K562 (cell line): ENCODE measurements at regions not wholly inside any gene's neighbourhood (a gene's known extent, or its start where the extent isn't known, plus 50 kb on each side); places are given as distances from the start of the nearest gene placed in this dataset.

Source experiments
- ATAC-seq: fragments of 200-7000 bp; cut with Tn5 transposase; 3 replicates; pipeline ENCODE4 v1.9.1; 2020; ENCODE audit warnings: moderate library complexity
- BruUV-seq: library from RNA; stranded (reverse); fragments of 400-500 nt; replicated peaks from 2 replicates; lab custom pipeline; 2021; lab: Mats Ljungman, UMichigan
- CTCF ChIA-PET: fragments of 300-600 bp; formaldehyde crosslinking; extraction: SDS; loops from one replicate; lab custom pipeline; 2021; ENCODE audit warnings: low intra/inter-chr PET ratio; lab: Yijun Ruan, JAX
- POLR2A ChIA-PET: fragments of 300-600, 350-650 bp; sonication (Branson Sonifier 250); formaldehyde crosslinking; extraction: SDS; loops from one replicate; lab custom pipeline; 2021; ENCODE audit warnings: antibody characterized with exemption, inconsistent platforms; lab: Yijun Ruan, JAX
- DNase-seq, 4 experiments: peaks; one replicate each; pipeline versions ENCODE4 v3.0.0 to v3.0.0-alpha.2; 2011 to 2018; ENCODE audit warnings: low spot score in 3 of 4, mixed read lengths in 3 of 4; ENCODE audit errors: extremely low read depth in 1 of 4
- FAIRE-seq: peaks from 2 replicates; lab custom pipeline; 2011; peaks lifted over from hg19 to GRCh38; lab: Jason Lieb, UNC
- H2AFZ ChIP-seq: 2 replicates; pipeline ENCODE4 v1.6.0; 2011; ENCODE audit warnings: low read depth, low read length, control low read depth, inconsistent platforms
- H3K27ac ChIP-seq: fragments of 200-600 bp; 3 replicates; pipeline ENCODE4 v1.8.0; 2011; ENCODE audit warnings: low read depth, mild to moderate bottlenecking, control low read depth, inconsistent platforms, low read length, moderate library complexity, mixed read lengths; ENCODE audit errors: extremely low read depth
- H3K27me3 ChIP-seq, 2 experiments: fragments of 300-600 bp in 1 of 2; 2 replicates in 1 of 2; 3 replicates in 1 of 2; pipeline versions ENCODE4 v1.6.0 to v1.8.0; 2011; ENCODE audit warnings: inconsistent platforms in 2 of 2, low read length in 2 of 2, mild to moderate bottlenecking in 1 of 2, mixed read lengths in 1 of 2, moderate library complexity in 1 of 2; ENCODE audit not compliant: control insufficient read depth in 2 of 2, insufficient read depth in 2 of 2
- H3K36me3 ChIP-seq: fragments of 300-600 bp; 3 replicates; pipeline ENCODE4 v1.8.0; 2011; ENCODE audit warnings: mild to moderate bottlenecking, low read length, inconsistent platforms; ENCODE audit not compliant: control insufficient read depth, insufficient read depth
- H3K4me1 ChIP-seq, 2 experiments: fragments of 200-600 bp in 1 of 2; replicated peaks in 1 of 2; 2 replicates in 1 of 2; 3 replicates in 1 of 2; pipeline versions ENCODE4 v1.5.1 to v1.8.0; 2011; ENCODE audit warnings: inconsistent platforms in 2 of 2, low read length in 2 of 2, mild to moderate bottlenecking in 1 of 2, mixed read lengths in 1 of 2, moderate library complexity in 1 of 2; ENCODE audit not compliant: control insufficient read depth in 2 of 2, insufficient read depth in 2 of 2
- H3K4me2 ChIP-seq: 2 replicates; pipeline ENCODE4 v1.6.1; 2011; ENCODE audit warnings: low read length, control low read depth, inconsistent platforms, mixed read lengths; ENCODE audit not compliant: insufficient read depth
- H3K4me3 ChIP-seq: fragments of 200-600 bp; sonication (generic), shearing (Covaris generic); 2 replicates; pipeline ENCODE4 v1.5.1; 2016; ENCODE audit warnings: control low read depth, inconsistent platforms
- H3K79me2 ChIP-seq: fragments of 200-600 bp; 3 replicates; pipeline ENCODE4 v1.8.0; 2011; ENCODE audit warnings: low read length, inconsistent platforms; ENCODE audit not compliant: control insufficient read depth, insufficient read depth
- H3K9ac ChIP-seq, 2 experiments: 2 replicates each; pipeline versions ENCODE4 v1.6.0 to v1.6.1; 2011; ENCODE audit warnings: low read depth in 2 of 2, low read length in 2 of 2, control low read depth in 1 of 2, inconsistent platforms in 1 of 2, mild to moderate bottlenecking in 1 of 2, mixed read lengths in 1 of 2; ENCODE audit not compliant: insufficient read depth in 1 of 2
- H3K9me1 ChIP-seq: one replicate; pipeline ENCODE4 v1.6.0; 2011; ENCODE audit warnings: inconsistent platforms, mild to moderate bottlenecking, low read length, moderate library complexity; ENCODE audit not compliant: control insufficient read depth, insufficient read depth
- H3K9me3 ChIP-seq: replicated peaks from 2 replicates; pipeline ENCODE4 v1.5.1; 2011; ENCODE audit warnings: low read depth, low read length, inconsistent platforms; ENCODE audit not compliant: control insufficient read depth, insufficient read depth
- H4K20me1 ChIP-seq: replicated peaks from 2 replicates; pipeline ENCODE4 v1.6.1; 2011; ENCODE audit warnings: low read length, inconsistent platforms, mixed read lengths; ENCODE audit not compliant: control insufficient read depth, insufficient read depth
- HNRNPUL1 ChIP-seq: fragments of 200-400 bp; formaldehyde crosslinking; IDR thresholded peaks from 2 replicates; pipeline ENCODE4 v1.6.1; 2017; ENCODE audit warnings: low read length
- HSF4 ChIP-seq: fragments of 250-450 bp; sonication (Bioruptor Pico); IDR thresholded peaks from 2 replicates; pipeline ENCODE4 v2.1.2; 2022; ENCODE audit warnings: mild to moderate bottlenecking, moderate library complexity, borderline replicate concordance
- NCOA6 ChIP-seq: fragments of 450-650 bp; IDR thresholded peaks from 2 replicates; pipeline ENCODE4 v1.6.1; 2017; ENCODE audit warnings: mild to moderate bottlenecking
- POU5F1 ChIP-seq: fragments of 150-350 bp; IDR thresholded peaks from 2 replicates; pipeline ENCODE4 v1.6.1; 2014; ENCODE audit warnings: borderline replicate concordance, low read length, low read depth, mild to moderate bottlenecking; ENCODE audit not compliant: partially characterized antibody
- SIN3A ChIP-seq, 2 experiments: fragments of 150-350 bp in 1 of 2; IDR thresholded peaks; 2 replicates each; pipeline ENCODE4 v1.6.1; 2011 to 2016; ENCODE audit warnings: borderline replicate concordance in 2 of 2, low read depth in 2 of 2, low read length in 2 of 2, mild to moderate bottlenecking in 2 of 2, moderate library complexity in 2 of 2; ENCODE audit not compliant: control insufficient read depth in 1 of 2
- SPI1 ChIP-seq: IDR thresholded peaks from 2 replicates; pipeline ENCODE4 v1.6.1; 2011; ENCODE audit warnings: low read depth, low read length, control low read depth, borderline replicate concordance
- TCF3 ChIP-seq: sonication (generic); formaldehyde crosslinking; IDR thresholded peaks from 2 replicates; pipeline ENCODE4 v1.4.0; 2020; ENCODE audit warnings: mild to moderate bottlenecking, missing genetic modification reagents
- ZBTB34 ChIP-seq: fragments of 250-450 bp; sonication (Bioruptor Pico); IDR thresholded peaks from 2 replicates; pipeline ENCODE4 v1.8.0; 2021; ENCODE audit warnings: mild to moderate bottlenecking, moderate library complexity
- WGBS: fragments of 100-300 bp; shearing (Covaris generic); methylation state at CpG from one replicate; pipeline ENCODE4 v1.1.6; 2016; ENCODE audit warnings: low coverage, mixed read lengths; ENCODE audit not compliant: insufficient coverage; ENCODE audit errors: missing lambda C conversion rate; 5-methylcytosine and 5-hydroxymethylcytosine counted together
- in situ Hi-C: fragments of 300-500 bp; cut with MboI; formaldehyde crosslinking; loops from 4 replicates; pipeline ENCODE4 v1.15.0; 2018; ENCODE audit warnings: inconsistent platforms, mixed read lengths
- intact Hi-C: fragments of 100-400 bp; cut with micrococcal nuclease; formaldehyde crosslinking; loops from 2 replicates; pipeline ENCODE4 v1.14.2; 2022
- TF ChIP-seq, protein P1 (sequence below): fragments of 450-650 bp; formaldehyde crosslinking; IDR thresholded peaks from 2 replicates; pipeline ENCODE4 v1.4.0; 2022; ENCODE audit warnings: missing genetic modification characterization
- TF ChIP-seq, protein P2 (sequence below): fragments of 450-650 bp; IDR thresholded peaks from 2 replicates; pipeline ENCODE4 v1.6.1; 2016; ENCODE audit warnings: low read depth, mild to moderate bottlenecking, moderate library complexity

GRCh38 chr10:78543749-78544362 is 510.2 kb downstream of the RPS24 start:
- H3K4me3 ChIP-seq, result no peak overlapping the region
- no peak overlapping the region for H3K4me2 ChIP-seq
- intact Hi-C loops (no loop called here), in situ Hi-C loops (no loop called here)
- peaks cover 2 to 24% of the 10 kb centered on the region in 2 experiments; a peak in 3 of 5 replicates for H3K27me3 ChIP-seq
- no peaks in the 10 kb centered on the region for H3K9me1 ChIP-seq
- ATAC-seq, result no peak
- peaks cover 2% of the 10 kb centered on the region; the same call in 1 of the 2 replicates for H4K20me1 ChIP-seq
- DNase-seq, result no peak
- 0% methylated on average over 11 of the region's 11 CpGs for WGBS
- ChIA-PET CTCF (no interaction called here), POLR2A (no interaction called here)
- no peaks in the 10 kb centered on the region for H3K9me3 ChIP-seq
- H3K27ac ChIP-seq, result no peak overlapping the region
- FAIRE-seq, result no peak
- H2AFZ ChIP-seq, result no peak overlapping the region
- BruUV-seq, result no TSS peak
- H3K36me3 ChIP-seq, result no peaks in the 10 kb centered on the region
- H3K4me1 ChIP-seq, result no peaks in the 10 kb centered on the region
- no peaks in the 10 kb centered on the region for H3K79me2 ChIP-seq
- H3K9ac ChIP-seq, result no peak overlapping the region
- no peak for TF ChIP-seq ZBTB34 (CRISPR knock-in tag)
- TF ChIP-seq HNRNPUL1, result no peak
- TF ChIP-seq, protein P1, sequence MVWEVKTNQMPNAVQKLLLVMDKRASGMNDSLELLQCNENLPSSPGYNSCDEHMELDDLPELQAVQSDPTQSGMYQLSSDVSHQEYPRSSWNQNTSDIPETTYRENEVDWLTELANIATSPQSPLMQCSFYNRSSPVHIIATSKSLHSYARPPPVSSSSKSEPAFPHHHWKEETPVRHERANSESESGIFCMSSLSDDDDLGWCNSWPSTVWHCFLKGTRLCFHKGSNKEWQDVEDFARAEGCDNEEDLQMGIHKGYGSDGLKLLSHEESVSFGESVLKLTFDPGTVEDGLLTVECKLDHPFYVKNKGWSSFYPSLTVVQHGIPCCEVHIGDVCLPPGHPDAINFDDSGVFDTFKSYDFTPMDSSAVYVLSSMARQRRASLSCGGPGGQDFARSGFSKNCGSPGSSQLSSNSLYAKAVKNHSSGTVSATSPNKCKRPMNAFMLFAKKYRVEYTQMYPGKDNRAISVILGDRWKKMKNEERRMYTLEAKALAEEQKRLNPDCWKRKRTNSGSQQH (CRISPR knock-in tag), result no peak
- no peak for TF ChIP-seq NCOA6
- TF ChIP-seq TCF3 (CRISPR knock-in tag), result no peak
- no peak for TF ChIP-seq POU5F1
- TF ChIP-seq HSF4, result no peak
- TF ChIP-seq SIN3A (IDR thresholded peaks at IDR 0.05; ENCODE audit: borderline replicate concordance in 2 of 2, control insufficient read depth in 1 of 2, low read depth in 2 of 2, low read length in 2 of 2), result no peak
- no peak for TF ChIP-seq SPI1
- TF ChIP-seq, protein P2, sequence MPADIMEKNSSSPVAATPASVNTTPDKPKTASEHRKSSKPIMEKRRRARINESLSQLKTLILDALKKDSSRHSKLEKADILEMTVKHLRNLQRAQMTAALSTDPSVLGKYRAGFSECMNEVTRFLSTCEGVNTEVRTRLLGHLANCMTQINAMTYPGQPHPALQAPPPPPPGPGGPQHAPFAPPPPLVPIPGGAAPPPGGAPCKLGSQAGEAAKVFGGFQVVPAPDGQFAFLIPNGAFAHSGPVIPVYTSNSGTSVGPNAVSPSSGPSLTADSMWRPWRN, result no peak
